Lower lobe of right lung (tissue), 2 donors: ENCODE measurements at regions not wholly inside any gene's neighbourhood (a gene's known extent, or its start where the extent isn't known, plus 50 kb on each side); places are given as distances from the start of the nearest gene placed in this dataset.
A peak's percentile ranks its signal among the peaks of the same experiment; 100 is the strongest.

Source experiments
- ATAC-seq, 2 donors: fragments of 200-7000 bp; cut with Tn5 transposase; one replicate each; pipeline ENCODE4 v1.9.1; 2020 to 2022; ENCODE audit warnings: mild to moderate bottlenecking in 2 of 2, moderate library complexity in 2 of 2
- DNase-seq: peaks from one replicate; pipeline ENCODE4 v3.0.0-alpha.2; 2020
- H3K27ac ChIP-seq: fragments of 200-600 bp; one replicate; pipeline ENCODE4 v1.8.0; 2022
- H3K27me3 ChIP-seq: fragments of 200-600 bp; one replicate; pipeline ENCODE4 v1.8.0; 2022; ENCODE audit warnings: low read depth
- H3K36me3 ChIP-seq: fragments of 200-600 bp; one replicate; pipeline ENCODE4 v1.8.0; 2022; ENCODE audit warnings: mild to moderate bottlenecking
- H3K4me1 ChIP-seq: fragments of 200-600 bp; one replicate; pipeline ENCODE4 v1.8.0; 2022
- H3K4me3 ChIP-seq: fragments of 200-600 bp; one replicate; pipeline ENCODE4 v1.8.0; 2022; ENCODE audit warnings: mild to moderate bottlenecking
- H3K9me3 ChIP-seq: fragments of 200-600 bp; one replicate; pipeline ENCODE4 v1.8.0; 2022
- intact Hi-C: fragments of 100-400 bp; cut with DNase I; formaldehyde crosslinking; loops from one replicate; pipeline ENCODE4 v1.11.0; 2022
- TF ChIP-seq, protein P1 (sequence below): fragments of 200-600 bp; IDR thresholded peaks from one replicate; pipeline ENCODE4 v1.8.0; 2022; ENCODE audit warnings: antibody characterized with exemption, mild to moderate bottlenecking
- donor health status: DM: no; HTN: yes; CAD: no; lungs with severe emphysema.

DNA sequence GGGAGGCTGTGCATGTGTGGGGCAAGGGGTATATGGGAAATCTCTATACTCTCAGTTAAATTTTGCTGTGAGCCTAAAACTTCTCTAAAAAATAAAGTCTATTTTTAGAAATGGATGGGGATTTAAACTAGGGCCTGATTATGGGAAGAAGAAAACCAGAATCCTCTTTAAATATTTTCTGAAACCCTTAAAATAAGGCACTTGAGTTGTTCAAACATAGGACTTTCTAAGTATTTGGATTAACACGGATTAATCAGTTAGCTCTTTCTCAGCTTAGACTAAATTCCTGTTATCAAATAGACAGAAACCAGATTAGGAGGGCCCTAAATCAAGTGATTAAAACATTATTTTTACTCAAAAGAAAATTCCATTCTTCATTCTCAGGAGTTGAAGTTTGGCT, 438.4 kb downstream of the EFNA5 start:
- H3K4me1 ChIP-seq: no peaks in the 10 kb centered on the region
- intact Hi-C loops: no loop called here
- H3K9me3 ChIP-seq: no peaks in the 10 kb centered on the region
- TF ChIP-seq, protein P1, sequence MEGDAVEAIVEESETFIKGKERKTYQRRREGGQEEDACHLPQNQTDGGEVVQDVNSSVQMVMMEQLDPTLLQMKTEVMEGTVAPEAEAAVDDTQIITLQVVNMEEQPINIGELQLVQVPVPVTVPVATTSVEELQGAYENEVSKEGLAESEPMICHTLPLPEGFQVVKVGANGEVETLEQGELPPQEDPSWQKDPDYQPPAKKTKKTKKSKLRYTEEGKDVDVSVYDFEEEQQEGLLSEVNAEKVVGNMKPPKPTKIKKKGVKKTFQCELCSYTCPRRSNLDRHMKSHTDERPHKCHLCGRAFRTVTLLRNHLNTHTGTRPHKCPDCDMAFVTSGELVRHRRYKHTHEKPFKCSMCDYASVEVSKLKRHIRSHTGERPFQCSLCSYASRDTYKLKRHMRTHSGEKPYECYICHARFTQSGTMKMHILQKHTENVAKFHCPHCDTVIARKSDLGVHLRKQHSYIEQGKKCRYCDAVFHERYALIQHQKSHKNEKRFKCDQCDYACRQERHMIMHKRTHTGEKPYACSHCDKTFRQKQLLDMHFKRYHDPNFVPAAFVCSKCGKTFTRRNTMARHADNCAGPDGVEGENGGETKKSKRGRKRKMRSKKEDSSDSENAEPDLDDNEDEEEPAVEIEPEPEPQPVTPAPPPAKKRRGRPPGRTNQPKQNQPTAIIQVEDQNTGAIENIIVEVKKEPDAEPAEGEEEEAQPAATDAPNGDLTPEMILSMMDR: no peak
- no peaks in the 10 kb centered on the region for H3K36me3 ChIP-seq
- no peak overlapping the region for H3K4me3 ChIP-seq
- peak in 1 of 2 donors; percentile 54 for ATAC-seq
- H3K27ac ChIP-seq: no peak overlapping the region
- DNase-seq: no peak
- H3K27me3 ChIP-seq: no peaks in the 10 kb centered on the region

DNA sequence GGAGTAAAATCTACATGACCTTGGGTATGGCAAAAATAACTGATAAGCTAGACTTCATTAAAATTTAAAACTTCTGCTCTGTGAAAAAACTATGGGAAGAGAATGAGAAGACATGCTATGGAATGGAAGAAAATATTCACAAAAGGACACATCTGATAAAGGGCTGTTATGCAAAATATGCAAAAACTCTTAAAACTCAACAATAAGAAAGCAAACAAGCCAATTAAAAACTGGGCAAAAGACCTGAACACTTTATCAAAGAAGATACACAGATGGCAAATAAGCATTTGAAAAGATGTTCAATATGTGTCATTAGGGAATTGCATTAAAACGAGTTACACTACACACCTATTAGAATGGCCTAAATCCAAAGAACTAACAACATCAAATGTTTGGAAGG, 439.5 kb downstream of the EFNA5 start:
- intact Hi-C loops: no loop called here
- H3K9me3 ChIP-seq: no peaks in the 10 kb centered on the region
- TF ChIP-seq, protein P1: no peak
- DNase-seq (no peak), ATAC-seq (no peak)
- H3K36me3 ChIP-seq: no peaks in the 10 kb centered on the region
- H3K27ac ChIP-seq: no peak overlapping the region
- no peak overlapping the region for H3K4me3 ChIP-seq
- H3K4me1 ChIP-seq: no peaks in the 10 kb centered on the region
- no peaks in the 10 kb centered on the region for H3K27me3 ChIP-seq

DNA sequence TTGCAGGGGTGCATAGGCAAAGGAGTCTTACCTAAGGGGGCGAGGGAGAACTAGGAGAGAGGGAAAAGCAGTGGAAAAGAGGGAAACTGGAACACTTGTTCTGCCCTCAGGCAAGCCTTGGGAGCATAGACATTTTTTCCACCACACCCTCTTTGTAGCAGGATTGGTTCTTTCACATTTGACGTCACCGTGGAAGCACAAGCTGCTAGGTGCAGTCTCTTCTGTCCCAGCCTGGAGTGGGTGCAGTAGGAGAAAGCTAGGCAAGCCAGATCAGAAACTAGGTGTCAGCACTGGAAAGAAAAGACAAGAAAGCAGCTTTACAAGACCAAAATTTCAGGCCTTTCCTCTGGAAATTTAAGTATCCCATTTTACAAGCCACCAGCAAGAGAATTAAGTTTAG, 440.4 kb downstream of the EFNA5 start:
- Histone ChIP-seq H3K27me3 (no peaks in the 10 kb centered on the region), H3K4me3 (no peak overlapping the region), H3K27ac (no peak overlapping the region), H3K4me1 (no peaks in the 10 kb centered on the region), H3K9me3 (no peaks in the 10 kb centered on the region), H3K36me3 (no peaks in the 10 kb centered on the region)
- DNase-seq (no peak), ATAC-seq (no peak)
- intact Hi-C loops: no loop called here
- TF ChIP-seq, protein P1: no peak

DNA sequence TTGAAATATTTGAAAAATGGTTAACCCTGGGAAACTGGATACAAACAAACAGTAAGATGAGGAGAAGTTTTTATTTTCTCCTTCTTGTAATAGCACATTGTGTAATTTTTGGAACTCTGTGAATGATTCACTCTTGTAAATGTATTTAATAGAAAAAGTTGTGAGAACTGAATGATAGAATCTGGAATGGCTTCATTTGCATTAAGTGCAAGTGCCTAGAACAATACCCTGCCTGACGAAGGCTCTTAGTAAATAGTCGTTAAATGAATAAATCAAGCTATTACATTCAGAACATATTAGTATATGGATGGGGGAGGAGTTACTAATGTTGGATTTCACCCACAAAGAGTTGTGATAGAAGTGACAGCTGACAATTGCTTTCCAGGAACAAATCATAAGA, 442.5 kb downstream of the EFNA5 start:
- Histone ChIP-seq H3K4me3 (no peak overlapping the region), H3K4me1 (no peaks in the 10 kb centered on the region), H3K9me3 (no peaks in the 10 kb centered on the region), H3K27me3 (no peaks in the 10 kb centered on the region), H3K36me3 (no peaks in the 10 kb centered on the region), H3K27ac (no peak overlapping the region)
- intact Hi-C loops: no loop called here
- DNase-seq (no peak), ATAC-seq (no peak)
- TF ChIP-seq, protein P1: no peak

DNA sequence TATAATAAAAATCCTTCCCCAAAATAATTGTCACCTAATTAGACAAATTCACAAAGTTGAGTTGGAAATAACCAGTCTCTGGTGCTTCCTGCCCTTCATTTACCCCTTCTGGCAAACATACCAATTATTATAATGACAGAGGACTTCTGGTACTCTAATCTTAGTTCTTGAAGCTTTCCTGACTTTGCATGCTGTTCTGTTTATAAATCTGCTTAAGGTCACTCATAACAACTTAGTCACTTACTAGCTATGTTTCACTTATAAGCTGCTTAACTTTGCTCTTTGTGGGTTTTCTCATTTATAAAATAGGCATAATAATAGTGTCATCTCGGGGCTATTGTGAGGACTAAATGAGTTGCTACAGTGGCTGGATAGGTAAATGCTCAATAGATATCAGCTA, 446.5 kb downstream of the EFNA5 start:
- H3K4me3 ChIP-seq: no peak overlapping the region
- ATAC-seq: no peak
- no peak for DNase-seq
- H3K36me3 ChIP-seq: no peaks in the 10 kb centered on the region
- intact Hi-C loops: no loop called here
- H3K27ac ChIP-seq: no peak overlapping the region
- H3K27me3 ChIP-seq: no peaks in the 10 kb centered on the region
- H3K4me1 ChIP-seq: no peaks in the 10 kb centered on the region
- no peaks in the 10 kb centered on the region for H3K9me3 ChIP-seq
- TF ChIP-seq, protein P1: no peak

DNA sequence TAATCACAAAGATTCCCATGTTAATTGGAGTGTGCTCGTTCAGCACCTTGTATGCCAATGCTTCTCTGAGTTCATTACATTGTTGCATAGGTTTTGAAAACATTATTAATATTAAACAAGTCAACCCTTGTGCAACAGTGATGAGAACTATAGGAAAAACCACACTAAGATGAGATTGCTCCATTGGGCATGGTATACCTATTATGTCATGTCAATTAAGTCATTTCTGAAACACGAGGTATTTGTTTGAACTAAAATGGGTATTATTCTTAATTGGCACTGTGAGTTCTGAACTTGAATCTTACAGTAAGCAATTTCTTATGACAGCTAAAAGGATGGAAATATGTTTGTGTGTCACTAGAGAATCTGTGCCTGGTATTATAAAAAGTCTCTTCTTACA, 447.7 kb downstream of the EFNA5 start:
- Histone ChIP-seq H3K27me3 (no peaks in the 10 kb centered on the region), H3K27ac (no peak overlapping the region), H3K9me3 (no peaks in the 10 kb centered on the region), H3K36me3 (no peaks in the 10 kb centered on the region), H3K4me3 (no peak overlapping the region), H3K4me1 (no peaks in the 10 kb centered on the region)
- intact Hi-C loops: no loop called here
- TF ChIP-seq, protein P1: no peak
- ATAC-seq (no peak), DNase-seq (no peak)
